ENCODE measurements at regions not wholly inside any gene's neighbourhood (a gene's known extent, or its start where the extent isn't known, plus 50 kb on each side); places are given as distances from the start of the nearest gene placed in this dataset.

- no peaks in the 10 kb centered on the region for H3K36me3 Mint-ChIP-seq (ENCODE audit: low read depth)
- DNase-seq (ENCODE audit: low spot score) = no peak
- H3K27ac Mint-ChIP-seq = no peak overlapping the region
- H3K4me3 Mint-ChIP-seq (ENCODE audit: low read depth) = no peak overlapping the region
- no peaks in the 10 kb centered on the region for H3K4me1 Mint-ChIP-seq (ENCODE audit: low read depth)
- intact Hi-C loops (cut with micrococcal nuclease) = no loop called here
- peaks cover 34% of the 10 kb centered on the region for H3K9me3 Mint-ChIP-seq
- no peaks in the 10 kb centered on the region for H3K27me3 Mint-ChIP-seq (ENCODE audit: low read depth)
Measured at GRCh38 chr5:29247346-29248028, 1946.0 kb upstream of the CDH6 start.

- Mint-ChIP-seq H3K36me3 (ENCODE audit: low read depth) (no peaks in the 10 kb centered on the region), H3K9me3 (peaks cover 53% of the 10 kb centered on the region), H3K4me3 (ENCODE audit: low read depth) (no peak overlapping the region), H3K27ac (no peak overlapping the region), H3K27me3 (ENCODE audit: low read depth) (no peaks in the 10 kb centered on the region), H3K4me1 (ENCODE audit: low read depth) (no peaks in the 10 kb centered on the region)
- intact Hi-C loops (cut with micrococcal nuclease) = no loop called here
- DNase-seq (ENCODE audit: low spot score) = no peak
Measured at GRCh38 chr5:29240379-29240778, 1953.1 kb upstream of the CDH6 start.

GRCh38 chr5:29239606-29240005, 1953.9 kb upstream of the CDH6 start:
- H3K27me3 Mint-ChIP-seq (ENCODE audit: low read depth) = no peaks in the 10 kb centered on the region

GRCh38 chr5:29238115-29238514, 1955.4 kb upstream of the CDH6 start:
- Mint-ChIP-seq H3K27ac (no peak overlapping the region), H3K4me3 (ENCODE audit: low read depth) (no peak overlapping the region), H3K4me1 (ENCODE audit: low read depth) (no peaks in the 10 kb centered on the region), H3K27me3 (ENCODE audit: low read depth) (no peaks in the 10 kb centered on the region), H3K36me3 (ENCODE audit: low read depth) (no peaks in the 10 kb centered on the region), H3K9me3 (peaks cover 54% of the 10 kb centered on the region)
- intact Hi-C loops (cut with micrococcal nuclease) = no loop called here
- no peak for DNase-seq (ENCODE audit: low spot score)

More at GRCh38 chr5:29239606-29240005, 1953.9 kb upstream of the CDH6 start:
- H3K27ac Mint-ChIP-seq = no peak overlapping the region
- no peaks in the 10 kb centered on the region for H3K36me3 Mint-ChIP-seq (ENCODE audit: low read depth)
- H3K9me3 Mint-ChIP-seq = peaks cover 52% of the 10 kb centered on the region
- no peaks in the 10 kb centered on the region for H3K4me1 Mint-ChIP-seq (ENCODE audit: low read depth)
- no peak for DNase-seq (ENCODE audit: low spot score)
- H3K4me3 Mint-ChIP-seq (ENCODE audit: low read depth) = no peak overlapping the region
- intact Hi-C loops (cut with micrococcal nuclease) = no loop called here

- Mint-ChIP-seq H3K9me3 (peaks cover 33% of the 10 kb centered on the region), H3K27me3 (ENCODE audit: low read depth) (no peaks in the 10 kb centered on the region), H3K4me3 (ENCODE audit: low read depth) (no peak overlapping the region), H3K27ac (no peak overlapping the region), H3K36me3 (ENCODE audit: low read depth) (no peaks in the 10 kb centered on the region), H3K4me1 (ENCODE audit: low read depth) (no peaks in the 10 kb centered on the region)
- intact Hi-C loops (cut with micrococcal nuclease) = no loop called here
- DNase-seq (ENCODE audit: low spot score) = no peak
Measured at GRCh38 chr5:29231154-29231553, 1962.3 kb upstream of the CDH6 start.

- Mint-ChIP-seq H3K4me1 (ENCODE audit: low read depth) (no peaks in the 10 kb centered on the region), H3K36me3 (ENCODE audit: low read depth) (no peaks in the 10 kb centered on the region), H3K9me3 (peaks cover 33% of the 10 kb centered on the region), H3K4me3 (ENCODE audit: low read depth) (no peak overlapping the region), H3K27me3 (ENCODE audit: low read depth) (no peaks in the 10 kb centered on the region), H3K27ac (no peak overlapping the region)
- intact Hi-C loops (cut with micrococcal nuclease) = no loop called here
- no peak for DNase-seq (ENCODE audit: low spot score)
Measured at GRCh38 chr5:29230591-29230990, 1962.9 kb upstream of the CDH6 start.

- no peaks in the 10 kb centered on the region for H3K27me3 Mint-ChIP-seq (ENCODE audit: low read depth)
- no peak for DNase-seq (ENCODE audit: low spot score)
- no peaks in the 10 kb centered on the region for H3K4me1 Mint-ChIP-seq (ENCODE audit: low read depth)
- H3K9me3 Mint-ChIP-seq = peaks cover 27% of the 10 kb centered on the region
- H3K4me3 Mint-ChIP-seq (ENCODE audit: low read depth) = no peak overlapping the region
- intact Hi-C loops (cut with micrococcal nuclease) = no loop called here
- no peak overlapping the region for H3K27ac Mint-ChIP-seq
- H3K36me3 Mint-ChIP-seq (ENCODE audit: low read depth) = no peaks in the 10 kb centered on the region
Measured at GRCh38 chr5:29229461-29229860, 1964.0 kb upstream of the CDH6 start.

GRCh38 chr5:29218138-29218537, 1975.3 kb upstream of the CDH6 start:
- Mint-ChIP-seq H3K4me3 (ENCODE audit: low read depth) (no peak overlapping the region), H3K4me1 (ENCODE audit: low read depth) (no peaks in the 10 kb centered on the region), H3K9me3 (peaks cover 51% of the 10 kb centered on the region), H3K36me3 (ENCODE audit: low read depth) (no peaks in the 10 kb centered on the region), H3K27me3 (ENCODE audit: low read depth) (no peaks in the 10 kb centered on the region), H3K27ac (no peak overlapping the region)
- intact Hi-C loops (cut with micrococcal nuclease) = no loop called here
- DNase-seq (ENCODE audit: low spot score) = no peak

GRCh38 chr5:29214839-29215238, 1978.6 kb upstream of the CDH6 start:
- Mint-ChIP-seq H3K4me1 (ENCODE audit: low read depth) (no peaks in the 10 kb centered on the region), H3K27ac (no peak overlapping the region), H3K4me3 (ENCODE audit: low read depth) (no peak overlapping the region), H3K9me3 (peaks cover 67% of the 10 kb centered on the region), H3K27me3 (ENCODE audit: low read depth) (no peaks in the 10 kb centered on the region), H3K36me3 (ENCODE audit: low read depth) (no peaks in the 10 kb centered on the region)
- DNase-seq (ENCODE audit: low spot score) = no peak
- intact Hi-C loops (cut with micrococcal nuclease) = no loop called here

- intact Hi-C loops (cut with micrococcal nuclease) = no loop called here
- Mint-ChIP-seq H3K27me3 (ENCODE audit: low read depth) (no peaks in the 10 kb centered on the region), H3K4me1 (ENCODE audit: low read depth) (no peaks in the 10 kb centered on the region), H3K36me3 (ENCODE audit: low read depth) (no peaks in the 10 kb centered on the region), H3K4me3 (ENCODE audit: low read depth) (no peak overlapping the region), H3K9me3 (peaks cover 66% of the 10 kb centered on the region), H3K27ac (no peak overlapping the region)
- DNase-seq (ENCODE audit: low spot score) = no peak
Measured at GRCh38 chr5:29213475-29213874, 1980.0 kb upstream of the CDH6 start.

GRCh38 chr5:29208024-29208423, 1985.5 kb upstream of the CDH6 start:
- Mint-ChIP-seq H3K27me3 (ENCODE audit: low read depth) (no peaks in the 10 kb centered on the region), H3K9me3 (peaks cover 55% of the 10 kb centered on the region), H3K4me1 (ENCODE audit: low read depth) (no peaks in the 10 kb centered on the region), H3K4me3 (ENCODE audit: low read depth) (no peak overlapping the region), H3K27ac (no peak overlapping the region), H3K36me3 (ENCODE audit: low read depth) (no peaks in the 10 kb centered on the region)
- intact Hi-C loops (cut with micrococcal nuclease) = no loop called here
- DNase-seq (ENCODE audit: low spot score) = no peak

GRCh38 chr5:29203049-29203448, 1990.4 kb upstream of the CDH6 start:
- Mint-ChIP-seq H3K27me3 (ENCODE audit: low read depth) (no peaks in the 10 kb centered on the region), H3K4me3 (ENCODE audit: low read depth) (no peak overlapping the region), H3K27ac (no peak overlapping the region), H3K4me1 (ENCODE audit: low read depth) (no peaks in the 10 kb centered on the region), H3K9me3 (peaks cover 21% of the 10 kb centered on the region), H3K36me3 (ENCODE audit: low read depth) (no peaks in the 10 kb centered on the region)
- intact Hi-C loops (cut with micrococcal nuclease) = no loop called here
- no peak for DNase-seq (ENCODE audit: low spot score)

- no peak overlapping the region for H3K27ac Mint-ChIP-seq
Measured at GRCh38 chr5:29197631-29198454, 1995.6 kb upstream of the CDH6 start.

More at GRCh38 chr5:29197631-29198454, 1995.6 kb upstream of the CDH6 start:
- H3K27me3 Mint-ChIP-seq (ENCODE audit: low read depth) = no peaks in the 10 kb centered on the region
- intact Hi-C loops (cut with micrococcal nuclease) = no loop called here
- H3K4me1 Mint-ChIP-seq (ENCODE audit: low read depth) = no peaks in the 10 kb centered on the region
- H3K36me3 Mint-ChIP-seq (ENCODE audit: low read depth) = no peaks in the 10 kb centered on the region
- no peak for DNase-seq (ENCODE audit: low spot score)
- no peak overlapping the region for H3K4me3 Mint-ChIP-seq (ENCODE audit: low read depth)
- peaks cover 23% of the 10 kb centered on the region for H3K9me3 Mint-ChIP-seq
